ENCODE measurements at regions not wholly inside any gene's neighbourhood (a gene's known extent, or its start where the extent isn't known, plus 50 kb on each side); places are given as distances from the start of the nearest gene placed in this dataset.
"Not testable (repeated sequence)": the region's sequence is repeated elsewhere in the genome, so short reads cannot be mapped to it uniquely, and the experiment has no call there.

DNA sequence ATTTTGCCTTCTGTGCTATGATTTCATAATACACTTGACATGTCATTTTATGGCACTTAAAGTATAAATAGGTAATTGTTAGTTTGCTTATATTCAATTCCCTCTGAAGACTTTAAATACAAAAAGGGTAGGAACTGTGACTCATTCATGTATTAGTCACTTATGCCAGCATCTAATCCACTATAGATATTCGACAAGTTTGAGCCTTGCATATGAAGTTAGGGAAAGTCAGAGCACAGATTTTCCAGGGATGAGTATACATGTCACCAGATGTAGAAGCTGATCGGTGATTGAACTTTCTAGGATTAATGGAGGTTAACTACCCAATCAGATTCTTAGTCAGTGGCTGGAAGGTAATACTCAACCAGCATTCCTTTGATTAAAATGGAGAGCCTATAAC, 1321.5 kb downstream of the XPNPEP1 start:
- no peak for DNase-seq (ENCODE audit: low read depth in 2 of 2)

- not testable (repeated sequence) for DNase-seq (ENCODE audit: low read depth in 2 of 2)
Measured at GRCh38 chr10:108600511-108600910, 1322.8 kb downstream of the XPNPEP1 start.

GRCh38 chr10:108599317-108599716, 1324.0 kb downstream of the XPNPEP1 start:
- not testable (repeated sequence) for DNase-seq (ENCODE audit: low read depth in 2 of 2)

DNA sequence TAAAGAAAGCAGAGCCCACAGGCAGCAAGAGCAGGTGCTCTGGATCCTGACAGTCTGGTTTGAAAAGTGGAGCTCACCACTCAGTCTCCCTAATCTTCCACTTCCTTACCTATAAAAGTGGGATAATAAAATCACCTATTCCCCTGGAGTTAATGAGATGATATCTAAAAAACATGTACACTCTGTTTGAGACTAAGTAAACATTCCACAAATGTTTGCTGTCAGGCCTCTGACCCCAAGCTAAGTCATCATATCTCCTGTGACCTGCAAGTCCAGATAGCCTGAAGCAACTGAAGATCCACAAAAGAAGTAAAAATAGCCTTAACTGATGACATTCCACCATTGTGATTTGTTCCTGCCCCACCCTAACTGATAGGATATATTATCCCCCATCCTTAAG, 1324.5 kb downstream of the XPNPEP1 start:
- no peak for DNase-seq (ENCODE audit: low read depth in 2 of 2)

DNA sequence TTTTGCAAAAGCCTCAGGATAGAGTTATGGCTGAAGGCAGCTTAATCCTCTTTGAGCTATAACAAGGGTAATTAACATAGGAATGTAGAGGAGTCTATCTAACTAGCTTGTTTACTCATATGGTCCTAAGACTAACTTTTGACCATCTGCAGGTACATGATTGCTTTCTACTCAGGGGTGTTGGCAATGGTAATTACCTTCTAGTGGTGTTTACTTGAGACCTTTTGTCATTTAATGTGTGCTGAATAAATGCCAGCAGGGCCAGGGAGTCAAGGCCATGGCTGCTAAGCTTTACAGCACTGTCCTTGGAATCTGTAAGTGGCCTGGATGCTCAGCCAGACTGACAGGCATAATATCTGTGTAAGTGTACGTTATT, 1325.0 kb downstream of the XPNPEP1 start:
- DNase-seq (ENCODE audit: low read depth in 2 of 2) = no peak

DNA sequence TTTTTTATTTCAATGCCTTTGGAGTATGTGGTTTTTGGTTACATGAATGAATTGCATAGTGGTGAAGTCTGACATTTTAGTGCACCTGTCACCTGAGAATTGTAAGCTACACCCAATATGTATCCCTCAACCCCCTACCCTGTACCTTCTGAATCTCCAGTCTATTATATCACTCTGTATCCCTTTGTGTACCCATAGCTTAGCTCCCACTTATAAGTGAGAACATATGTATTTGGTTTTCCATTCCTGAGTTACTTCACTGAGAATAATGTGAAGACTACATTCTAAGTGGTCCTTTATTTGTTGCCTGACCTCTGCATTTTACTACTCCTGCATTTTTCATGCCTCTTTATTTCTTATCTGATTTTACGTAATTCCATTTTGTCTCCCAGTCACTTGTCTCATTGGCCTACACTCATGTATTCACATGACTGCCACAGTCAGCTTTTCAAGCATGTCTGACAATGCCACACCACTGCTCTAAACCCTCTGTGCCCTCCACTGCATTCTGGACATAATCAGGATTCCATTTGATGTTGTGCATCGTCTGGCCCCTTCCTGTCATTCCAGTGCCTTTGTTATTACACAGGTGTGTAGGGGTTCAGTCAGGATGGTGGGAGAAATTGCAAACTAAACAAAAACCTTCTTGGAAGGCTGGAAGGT, 1325.5 kb downstream of the XPNPEP1 start:
- no peak for DNase-seq (ENCODE audit: low read depth in 2 of 2)

GRCh38 chr10:108597031-108597430, 1326.3 kb downstream of the XPNPEP1 start:
- no peak for DNase-seq (ENCODE audit: low read depth in 2 of 2)

GRCh38 chr10:108592956-108593355, 1330.4 kb downstream of the XPNPEP1 start:
- no peak for DNase-seq (ENCODE audit: low read depth in 2 of 2)

- DNase-seq (ENCODE audit: low read depth in 2 of 2) = no peak
Measured at GRCh38 chr10:108591417-108591816, 1331.9 kb downstream of the XPNPEP1 start.

- DNase-seq (ENCODE audit: low read depth in 2 of 2) = no peak
Measured at GRCh38 chr10:108586424-108586823, 1336.9 kb downstream of the XPNPEP1 start.

DNA sequence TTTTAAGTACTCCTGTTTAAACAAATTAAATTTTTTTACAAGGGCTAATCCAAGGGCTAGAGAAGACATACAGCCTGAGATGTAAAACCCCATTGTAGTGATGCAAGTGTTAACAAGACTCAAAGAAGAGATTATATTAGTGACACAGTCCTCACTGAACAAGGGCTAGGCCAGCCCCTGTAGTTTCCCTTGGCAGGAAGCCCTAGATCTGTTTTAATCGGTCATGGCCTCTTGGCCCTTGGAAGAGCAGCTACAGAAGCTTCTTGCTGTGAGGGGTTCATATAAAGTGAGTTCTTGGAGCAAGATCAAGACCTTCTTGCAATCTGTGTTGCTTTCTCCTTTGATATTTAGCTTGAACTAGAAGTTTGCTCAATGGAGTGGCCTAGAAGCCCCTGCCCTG, 1339.4 kb downstream of the XPNPEP1 start:
- DNase-seq (ENCODE audit: low read depth in 2 of 2) = no peak

DNA sequence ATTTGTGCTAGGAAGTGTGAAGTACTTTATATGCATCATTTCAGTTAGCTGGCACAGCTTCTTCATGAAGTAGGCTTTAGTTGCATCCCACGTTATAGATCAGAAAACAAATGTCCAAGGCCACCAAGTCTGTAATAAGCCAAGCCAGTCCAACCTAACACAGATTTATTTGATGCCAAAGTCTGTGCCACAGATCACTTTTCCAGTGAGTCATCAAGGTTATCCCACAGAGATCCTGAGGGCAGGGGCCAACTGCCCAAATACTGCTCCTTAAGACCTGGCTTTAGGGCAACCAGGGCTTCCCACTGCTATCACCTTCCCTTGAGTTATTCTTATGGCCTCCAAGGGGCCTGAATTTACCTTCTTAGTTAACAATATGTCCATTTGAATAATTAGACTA, 1340.4 kb downstream of the XPNPEP1 start:
- DNase-seq (ENCODE audit: low read depth in 2 of 2) = no peak

- no peak for DNase-seq (ENCODE audit: low read depth in 2 of 2)
Measured at GRCh38 chr10:108582387-108582786, 1340.9 kb downstream of the XPNPEP1 start.

DNA sequence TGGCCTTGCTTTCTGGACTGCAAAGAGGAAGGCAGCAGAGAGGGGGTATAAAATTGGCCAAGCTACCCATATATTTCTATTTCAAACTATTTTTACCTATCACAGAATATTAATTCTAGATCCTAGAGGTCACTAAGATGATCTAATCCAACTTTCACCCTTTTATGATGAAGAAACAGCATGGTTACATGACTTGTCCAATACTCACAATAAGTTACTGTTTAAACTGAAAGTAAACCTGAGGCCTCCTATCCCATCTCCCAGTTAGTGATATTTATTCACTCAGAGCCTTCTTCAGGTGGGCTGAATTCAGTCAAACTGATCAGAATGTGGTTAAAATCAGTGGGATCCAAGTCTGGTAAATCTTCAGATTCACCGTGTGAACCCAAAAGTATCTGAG, 1345.1 kb downstream of the XPNPEP1 start:
- no peak for DNase-seq (ENCODE audit: low read depth in 2 of 2)

- no peak for DNase-seq (ENCODE audit: low read depth in 2 of 2)
Measured at GRCh38 chr10:108574233-108574632, 1349.1 kb downstream of the XPNPEP1 start.

DNA sequence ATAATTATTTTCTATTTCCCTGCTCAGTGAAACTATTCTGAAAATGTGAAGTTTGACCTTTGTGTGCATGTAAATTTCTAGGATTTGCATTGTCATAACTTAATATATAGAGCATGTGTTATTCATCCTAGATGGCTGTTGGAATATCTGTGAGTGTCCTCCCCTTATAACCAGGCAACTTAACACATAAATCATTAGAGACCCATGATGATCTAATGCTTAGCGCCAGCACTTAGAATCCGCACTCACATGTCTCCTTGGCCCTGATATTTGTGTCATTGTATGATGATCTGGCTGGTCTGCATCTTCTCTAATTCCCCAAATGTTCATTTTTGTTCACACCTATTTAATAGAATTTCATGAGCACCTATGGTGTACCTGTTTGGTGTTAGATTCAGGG, 1354.5 kb downstream of the XPNPEP1 start:
- no peak for DNase-seq (ENCODE audit: low read depth in 2 of 2)

- DNase-seq (ENCODE audit: low read depth in 2 of 2) = no peak
Measured at GRCh38 chr10:108567899-108568752, 1355.2 kb downstream of the XPNPEP1 start.

DNA sequence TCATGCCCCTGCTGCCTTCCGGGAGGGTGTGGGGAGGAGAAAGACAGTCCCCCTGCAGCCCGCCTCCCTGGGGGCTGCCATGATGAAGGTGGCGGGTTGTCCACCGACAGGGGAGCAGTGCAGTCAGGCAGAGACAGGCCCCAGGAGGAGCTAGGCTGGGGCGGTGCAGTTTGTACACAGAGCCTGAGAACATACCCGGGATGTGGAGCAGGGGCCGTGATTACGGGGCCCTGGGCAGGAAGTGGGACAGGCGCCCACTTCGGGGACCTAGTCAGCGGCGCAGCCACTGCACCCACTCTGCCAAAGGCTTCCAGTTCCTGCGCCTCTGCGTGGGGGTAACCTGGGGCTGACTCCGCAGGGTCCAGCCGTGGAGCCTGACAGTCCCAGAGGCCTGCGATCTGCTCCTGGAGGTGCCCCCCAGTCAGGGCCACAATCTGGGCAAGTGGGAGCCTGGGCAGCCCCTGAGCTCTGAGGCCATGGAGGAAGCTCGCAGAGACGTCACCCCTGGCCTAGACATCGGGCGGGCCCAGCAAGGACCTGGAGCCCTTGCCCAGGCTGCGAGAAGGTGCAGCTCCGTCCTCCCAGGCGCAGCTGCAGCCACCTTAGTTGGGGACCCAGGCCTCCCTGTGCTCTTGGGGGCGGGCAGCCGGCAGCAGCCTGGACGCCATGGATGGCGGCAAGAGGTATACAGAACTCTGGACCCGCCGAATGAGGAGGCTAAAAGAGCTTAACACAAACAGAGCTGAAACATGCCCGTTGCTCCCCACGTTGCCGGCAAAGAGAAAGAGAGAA, 1356.8 kb downstream of the XPNPEP1 start:
- no peak for DNase-seq (ENCODE audit: low read depth in 2 of 2)

DNA sequence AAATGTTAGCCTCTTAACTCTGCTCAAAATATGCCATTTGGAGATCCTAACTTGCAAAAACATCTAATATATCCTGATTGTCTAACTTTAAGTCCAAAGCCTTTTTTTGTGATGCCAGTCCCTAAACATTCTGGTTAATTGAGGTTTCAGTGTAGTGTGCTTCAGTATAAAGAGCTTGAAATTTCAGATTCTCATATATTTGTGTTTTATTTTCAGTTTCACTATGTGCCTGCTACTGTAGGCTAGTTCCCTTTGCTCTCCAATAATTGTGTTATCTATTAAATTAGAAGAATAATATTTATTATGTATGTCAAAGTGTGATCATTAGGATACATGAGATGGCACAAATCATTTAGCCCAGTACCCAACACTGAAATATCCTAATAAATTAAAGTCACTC, 1361.2 kb downstream of the XPNPEP1 start:
- DNase-seq (ENCODE audit: low read depth in 2 of 2) = no peak

DNA sequence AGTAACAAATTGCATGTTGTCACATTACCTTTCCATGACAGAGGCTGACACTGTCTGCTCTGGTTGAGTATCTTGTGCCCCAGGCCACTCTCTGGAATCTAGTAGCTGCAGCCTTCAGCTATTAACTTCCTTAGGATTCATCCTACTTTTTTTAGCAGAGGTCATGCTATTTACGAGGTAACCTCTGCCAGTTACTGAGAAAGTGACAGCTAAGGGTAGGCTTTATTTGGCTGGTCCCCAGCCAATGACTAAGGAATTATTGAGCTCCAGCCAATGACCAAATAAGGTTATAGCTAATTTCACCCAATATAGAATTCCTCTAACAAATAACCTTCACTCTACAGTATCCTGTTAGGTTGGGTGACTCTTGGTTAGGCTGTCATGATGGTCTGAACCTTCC, 1361.7 kb downstream of the XPNPEP1 start:
- no peak for DNase-seq (ENCODE audit: low read depth in 2 of 2)

DNA sequence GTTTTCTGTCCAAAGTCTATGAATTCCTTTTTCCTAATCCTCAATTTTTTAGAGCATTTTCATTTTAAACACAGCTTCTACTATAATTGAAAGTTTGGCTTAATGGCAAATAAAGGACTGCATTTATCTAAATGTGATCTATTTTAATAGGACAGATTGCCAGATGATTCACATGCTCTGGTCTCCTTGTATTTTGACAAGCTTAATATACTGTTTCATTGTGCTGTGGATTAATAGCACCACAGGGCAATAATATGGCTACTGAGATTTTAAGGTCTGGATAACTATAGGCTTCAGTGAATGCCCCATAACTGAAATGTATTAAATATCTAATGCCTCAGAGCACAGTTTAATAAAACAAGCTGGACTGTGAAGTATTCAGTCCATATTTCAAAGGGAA, 1362.8 kb downstream of the XPNPEP1 start:
- DNase-seq (ENCODE audit: low read depth in 2 of 2) = no peak

DNA sequence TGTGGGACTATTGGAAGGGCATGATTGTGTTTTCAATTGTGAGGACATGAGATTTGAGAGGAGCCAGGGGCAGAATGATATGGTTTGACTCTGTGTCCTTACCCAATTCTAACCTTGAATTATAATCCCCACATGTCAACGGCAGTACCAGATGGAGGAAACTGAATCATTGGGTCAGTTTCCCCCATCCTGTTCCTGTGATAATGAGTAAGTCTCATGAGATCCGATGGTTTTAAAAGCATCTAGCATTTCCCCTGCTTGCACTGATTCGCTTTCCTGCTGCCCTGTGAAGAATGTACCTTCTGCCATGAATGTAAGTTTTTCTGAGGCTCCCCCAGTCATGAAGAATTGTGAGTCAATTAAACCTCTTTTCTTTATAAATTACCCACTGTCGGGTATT, 1367.1 kb downstream of the XPNPEP1 start:
- no peak for DNase-seq (ENCODE audit: low read depth in 2 of 2)

- no peak for DNase-seq (ENCODE audit: low read depth in 2 of 2)
Measured at GRCh38 chr10:108545921-108546320, 1377.4 kb downstream of the XPNPEP1 start.
